ENCODE measurements at regions not wholly inside any gene's neighbourhood (a gene's known extent, or its start where the extent isn't known, plus 50 kb on each side); places are given as distances from the start of the nearest gene placed in this dataset.

DNA sequence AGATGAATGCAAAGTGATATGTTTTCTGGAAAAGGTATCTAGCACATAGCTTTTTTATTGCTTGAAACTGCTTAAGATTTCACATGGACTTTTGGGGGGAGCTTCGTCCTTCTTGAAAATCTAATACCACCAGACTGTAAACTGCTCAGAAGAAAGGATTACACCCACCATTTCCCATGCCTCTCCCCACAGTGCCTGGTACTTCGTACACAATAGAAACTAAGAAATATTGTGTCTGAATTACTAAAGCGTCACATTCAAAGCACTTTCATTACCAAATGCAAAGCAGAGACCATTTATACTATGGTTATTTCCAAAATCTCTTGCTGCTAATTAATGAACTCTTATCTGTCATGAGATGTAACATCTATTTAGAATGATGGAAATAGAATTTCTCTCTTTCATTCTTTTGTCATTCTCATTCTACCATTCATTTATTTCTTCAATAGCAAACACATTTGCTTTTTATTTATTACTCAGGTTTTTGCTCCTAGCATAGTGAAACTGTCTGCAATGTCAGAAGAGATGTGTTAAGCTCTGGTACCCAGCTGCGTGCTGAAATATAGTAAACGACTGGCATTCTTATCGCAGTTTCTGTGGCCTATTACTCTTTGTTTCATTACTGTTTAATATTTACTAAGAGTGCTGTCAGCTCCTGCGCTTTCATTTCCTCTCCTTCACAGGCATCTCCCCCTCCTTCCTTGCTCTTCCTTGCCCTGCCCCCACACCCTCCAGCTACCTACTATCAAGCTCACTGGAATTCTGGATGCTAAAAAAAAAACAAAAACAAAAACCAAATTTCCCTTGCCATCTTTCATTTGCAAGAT lies 51.4 kb upstream of the RAPGEF2 start:
- no peak overlapping the region for H3K27ac Mint-ChIP-seq (ENCODE audit: unreplicated experiment)
- no peaks in the 10 kb centered on the region for H3K36me3 Mint-ChIP-seq (ENCODE audit: insufficient read depth, unreplicated experiment)
- H3K4me3 Mint-ChIP-seq (ENCODE audit: unreplicated experiment) = no peak overlapping the region
- no peak for DNase-seq
- no peaks in the 10 kb centered on the region for H3K9me3 Mint-ChIP-seq (ENCODE audit: unreplicated experiment)
- H3K27me3 Mint-ChIP-seq (ENCODE audit: insufficient read depth, unreplicated experiment) = no peaks in the 10 kb centered on the region
- Histone ChIP-seq H3K4me3 (ENCODE audit: low read depth, low read length) (no peak overlapping the region), H3K4me1 (peaks cover 19% of the 10 kb centered on the region), H3K9me3 (no peaks in the 10 kb centered on the region), H3K36me3 (ENCODE audit: control insufficient read depth, insufficient read depth, low read length) (no peaks in the 10 kb centered on the region), H3K27me3 (replicated peaks; ENCODE audit: control insufficient read depth, insufficient read depth, low read length) (no peaks in the 10 kb centered on the region)
- TF ChIP-seq, protein P1, sequence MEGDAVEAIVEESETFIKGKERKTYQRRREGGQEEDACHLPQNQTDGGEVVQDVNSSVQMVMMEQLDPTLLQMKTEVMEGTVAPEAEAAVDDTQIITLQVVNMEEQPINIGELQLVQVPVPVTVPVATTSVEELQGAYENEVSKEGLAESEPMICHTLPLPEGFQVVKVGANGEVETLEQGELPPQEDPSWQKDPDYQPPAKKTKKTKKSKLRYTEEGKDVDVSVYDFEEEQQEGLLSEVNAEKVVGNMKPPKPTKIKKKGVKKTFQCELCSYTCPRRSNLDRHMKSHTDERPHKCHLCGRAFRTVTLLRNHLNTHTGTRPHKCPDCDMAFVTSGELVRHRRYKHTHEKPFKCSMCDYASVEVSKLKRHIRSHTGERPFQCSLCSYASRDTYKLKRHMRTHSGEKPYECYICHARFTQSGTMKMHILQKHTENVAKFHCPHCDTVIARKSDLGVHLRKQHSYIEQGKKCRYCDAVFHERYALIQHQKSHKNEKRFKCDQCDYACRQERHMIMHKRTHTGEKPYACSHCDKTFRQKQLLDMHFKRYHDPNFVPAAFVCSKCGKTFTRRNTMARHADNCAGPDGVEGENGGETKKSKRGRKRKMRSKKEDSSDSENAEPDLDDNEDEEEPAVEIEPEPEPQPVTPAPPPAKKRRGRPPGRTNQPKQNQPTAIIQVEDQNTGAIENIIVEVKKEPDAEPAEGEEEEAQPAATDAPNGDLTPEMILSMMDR (IDR thresholded peaks at IDR 0.05; ENCODE audit: insufficient read depth in 1 of 2, low read depth in 1 of 2, low read length in 1 of 2, severe bottlenecking in 1 of 2, unreplicated experiment in 1 of 2) = no peak
- peaks cover 23% of the 10 kb centered on the region for H3K4me1 Mint-ChIP-seq (ENCODE audit: low read depth, unreplicated experiment)
- no TSS peak for BruUV-seq (replicated peaks)
- ChIA-PET CTCF (interaction anchor here (0.6 kb wide), 1 partner anchor 1501 kb away, joined by 4 read pairs; no protein-coding TSS in a partner anchor), POLR2A (no interaction called here)
- intact Hi-C loops (cut with micrococcal nuclease; ENCODE audit: unreplicated experiment) = no loop called here

DNA sequence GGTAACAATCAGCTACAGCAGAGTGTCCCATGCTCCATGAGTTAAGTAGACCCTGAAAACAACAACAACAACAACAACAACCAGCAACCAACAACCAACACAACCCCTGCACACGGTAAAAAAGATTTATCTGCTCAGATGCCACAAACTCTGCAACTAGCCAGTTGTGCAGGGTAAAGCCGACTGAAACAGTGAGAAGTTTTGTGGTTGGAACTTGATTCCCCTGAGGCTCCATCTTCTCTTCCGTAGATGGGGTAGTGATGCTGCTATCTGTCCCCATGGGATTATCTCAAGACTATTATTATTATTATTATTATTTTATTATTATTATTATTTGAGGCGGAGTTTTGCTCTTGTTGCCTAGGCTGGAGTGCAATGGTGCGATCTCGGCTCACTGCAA lies 50.6 kb upstream of the RAPGEF2 start:
- POLR2A ChIA-PET = no interaction called here
- no peaks in the 10 kb centered on the region for H3K36me3 ChIP-seq (ENCODE audit: control insufficient read depth, insufficient read depth, low read length)
- no peaks in the 10 kb centered on the region for H3K27me3 ChIP-seq (replicated peaks; ENCODE audit: control insufficient read depth, insufficient read depth, low read length)
- Mint-ChIP-seq H3K36me3 (ENCODE audit: insufficient read depth, unreplicated experiment) (no peaks in the 10 kb centered on the region), H3K27me3 (ENCODE audit: insufficient read depth, unreplicated experiment) (no peaks in the 10 kb centered on the region), H3K9me3 (ENCODE audit: unreplicated experiment) (no peaks in the 10 kb centered on the region), H3K4me3 (ENCODE audit: unreplicated experiment) (no peak overlapping the region), H3K4me1 (ENCODE audit: low read depth, unreplicated experiment) (peaks cover 23% of the 10 kb centered on the region), H3K27ac (ENCODE audit: unreplicated experiment) (no peak overlapping the region)
- no peak for DNase-seq
- peaks cover 10% of the 10 kb centered on the region for H3K4me1 ChIP-seq
- no peak overlapping the region for H3K4me3 ChIP-seq (ENCODE audit: low read depth, low read length)
- intact Hi-C loops (cut with micrococcal nuclease; ENCODE audit: unreplicated experiment) = no loop called here
- H3K9me3 ChIP-seq = no peaks in the 10 kb centered on the region
- TF ChIP-seq, protein P1 (IDR thresholded peaks at IDR 0.05; ENCODE audit: insufficient read depth in 1 of 2, low read depth in 1 of 2, low read length in 1 of 2, severe bottlenecking in 1 of 2, unreplicated experiment in 1 of 2) = no peak
- CTCF ChIA-PET = interaction anchor here (0.6 kb wide), 2 partner anchors 64 to 1502 kb away, joined by 3 to 4 read pairs; no protein-coding TSS in a partner anchor
- BruUV-seq (replicated peaks) = no TSS peak

Data from Caco-2 (cell line).